DOHH2 (cell line): ENCODE measurements at regions not wholly inside any gene's neighbourhood (a gene's known extent, or its start where the extent isn't known, plus 50 kb on each side); places are given as distances from the start of the nearest gene placed in this dataset.

ENCODE experiments used
- H3F3A ChIP-seq: fragments of 200-600 bp; sonication (generic), shearing (Covaris generic); 2 replicates; pipeline ENCODE4 v1.6.0; 2016; ENCODE audit warnings: antibody characterized with exemption, mild to moderate bottlenecking; ENCODE audit not compliant: control insufficient read depth, insufficient read depth
- H3K27ac ChIP-seq: fragments of 200-600 bp; sonication (generic); 2 replicates; pipeline ENCODE4 v1.5.1; 2014; ENCODE audit warnings: low read depth, mild to moderate bottlenecking, low read length, moderate library complexity
- H3K27me3 ChIP-seq: fragments of 200-600 bp; sonication (generic); 2 replicates; pipeline ENCODE4 v1.6.1; 2014; ENCODE audit warnings: mild to moderate bottlenecking, low read length, mixed read lengths; ENCODE audit not compliant: control insufficient read depth
- H3K36me3 ChIP-seq: fragments of 200-600 bp; sonication (generic); 2 replicates; pipeline ENCODE4 v1.6.1; 2014; ENCODE audit warnings: mild to moderate bottlenecking, low read length, moderate library complexity, mixed read lengths; ENCODE audit not compliant: control insufficient read depth
- H3K4me1 ChIP-seq: fragments of 200-600 bp; sonication (generic); 2 replicates; pipeline ENCODE4 v1.6.1; 2014; ENCODE audit warnings: mild to moderate bottlenecking, low read length, mixed read lengths; ENCODE audit not compliant: control insufficient read depth
- H3K4me2 ChIP-seq: fragments of 200-600 bp; sonication (generic); 2 replicates; pipeline ENCODE4 v1.6.0; 2014; ENCODE audit warnings: mild to moderate bottlenecking, low read length, moderate library complexity
- H3K4me3 ChIP-seq: fragments of 200-600 bp; sonication (generic); 2 replicates; pipeline ENCODE4 v1.5.1; 2014; ENCODE audit warnings: mild to moderate bottlenecking, low read length, mixed read lengths
- H3K79me2 ChIP-seq: fragments of 200-600 bp; sonication (generic); 2 replicates; pipeline ENCODE4 v1.6.1; 2014; ENCODE audit warnings: mild to moderate bottlenecking, low read length, mixed read lengths; ENCODE audit not compliant: control insufficient read depth
- H3K9me2 ChIP-seq: fragments of 200-600 bp; sonication (generic); replicated peaks from 2 replicates; pipeline ENCODE4 v1.6.1; 2014; ENCODE audit warnings: mild to moderate bottlenecking, low read length, mixed read lengths; ENCODE audit not compliant: control insufficient read depth
- H3K9me3 ChIP-seq: fragments of 200-600 bp; sonication (generic); 2 replicates; pipeline ENCODE4 v1.6.1; 2014; ENCODE audit warnings: antibody characterized with exemption, low read length, mixed read lengths; ENCODE audit not compliant: control insufficient read depth, insufficient read depth
- H4K20me1 ChIP-seq: fragments of 200-600 bp; sonication (generic); 2 replicates; pipeline ENCODE4 v1.6.0; 2014; ENCODE audit warnings: low read depth, mild to moderate bottlenecking, antibody characterized with exemption, low read length, moderate library complexity; ENCODE audit not compliant: control insufficient read depth, insufficient read depth
- CTCF ChIP-seq: fragments of 200-600 bp; sonication (generic); IDR thresholded peaks from one replicate; pipeline ENCODE4 v1.5.1; 2014; ENCODE audit warnings: antibody characterized with exemption, mild to moderate bottlenecking, low read depth, low read length; ENCODE audit not compliant: poor library complexity, severe bottlenecking
- EZH2phosphoT487 ChIP-seq: fragments of 200-600 bp; sonication (generic); IDR thresholded peaks from 2 replicates; pipeline ENCODE4 v1.6.1; 2017; ENCODE audit warnings: borderline replicate concordance, mild to moderate bottlenecking, antibody characterized with exemption, low read length, moderate library complexity, mixed read lengths

- no peaks in the 10 kb centered on the region for H3K27me3 ChIP-seq
Observed at GRCh38 chr14:104305511-104306449, 167.4 kb downstream of the KIF26A start.

GRCh38 chr14:104306450-104307040, 168.2 kb downstream of the KIF26A start:
- no peak for TF ChIP-seq CTCF
- no peak for TF ChIP-seq EZH2phosphoT487
- Histone ChIP-seq H3K4me1 (no peaks in the 10 kb centered on the region), H3K9me3 (peaks cover 58% of the 10 kb centered on the region), H3K36me3 (no peaks in the 10 kb centered on the region), H4K20me1 (no peaks in the 10 kb centered on the region), H3K27ac (no peak overlapping the region), H3K79me2 (no peaks in the 10 kb centered on the region), H3K4me2 (no peak overlapping the region), H3K27me3 (no peaks in the 10 kb centered on the region), H3K9me2 (no peaks in the 10 kb centered on the region), H3F3A (no peaks in the 10 kb centered on the region), H3K4me3 (no peak overlapping the region)

More at GRCh38 chr14:104305511-104306449, 167.4 kb downstream of the KIF26A start:
- no peak overlapping the region for H3K4me2 ChIP-seq
- H4K20me1 ChIP-seq, result no peaks in the 10 kb centered on the region
- no peaks in the 10 kb centered on the region for H3K4me1 ChIP-seq
- TF ChIP-seq CTCF (no peak), EZH2phosphoT487 (no peak)
- H3K79me2 ChIP-seq, result no peaks in the 10 kb centered on the region
- H3K9me2 ChIP-seq, result no peaks in the 10 kb centered on the region
- H3K4me3 ChIP-seq, result no peak overlapping the region
- no peaks in the 10 kb centered on the region for H3K36me3 ChIP-seq
- peaks cover 64% of the 10 kb centered on the region for H3K9me3 ChIP-seq
- no peaks in the 10 kb centered on the region for H3F3A ChIP-seq
- no peak overlapping the region for H3K27ac ChIP-seq

- H3K4me1 ChIP-seq, result no peaks in the 10 kb centered on the region
- H3F3A ChIP-seq, result no peaks in the 10 kb centered on the region
- no peak overlapping the region for H3K27ac ChIP-seq
- no peaks in the 10 kb centered on the region for H3K9me2 ChIP-seq
- H4K20me1 ChIP-seq, result no peaks in the 10 kb centered on the region
- H3K79me2 ChIP-seq, result no peaks in the 10 kb centered on the region
- no peak overlapping the region for H3K4me3 ChIP-seq
- H3K36me3 ChIP-seq, result no peaks in the 10 kb centered on the region
- TF ChIP-seq CTCF, result no peak
- TF ChIP-seq EZH2phosphoT487, result no peak
- peaks cover 51% of the 10 kb centered on the region for H3K9me3 ChIP-seq
- no peak overlapping the region for H3K4me2 ChIP-seq
- no peaks in the 10 kb centered on the region for H3K27me3 ChIP-seq
Observed at GRCh38 chr14:104307246-104307626, 168.8 kb downstream of the KIF26A start.
